SK-N-MC (cell line): ENCODE measurements at regions not wholly inside any gene's neighbourhood (a gene's known extent, or its start where the extent isn't known, plus 50 kb on each side); places are given as distances from the start of the nearest gene placed in this dataset.

ENCODE experiments used
- EZH2 ChIP-seq: fragments of 200-600 bp; sonication (generic); IDR thresholded peaks from one replicate; pipeline ENCODE4 v1.6.1; 2017; ENCODE audit warnings: antibody characterized with exemption
- FOXP2 ChIP-seq: optimal IDR thresholded peaks from 2 replicates; pipeline ENCODE3; 2011; ENCODE audit warnings: mild to moderate bottlenecking, moderate library complexity; ENCODE audit not compliant: insufficient read depth; ENCODE audit errors: extremely low read length, control extremely low read depth

DNA sequence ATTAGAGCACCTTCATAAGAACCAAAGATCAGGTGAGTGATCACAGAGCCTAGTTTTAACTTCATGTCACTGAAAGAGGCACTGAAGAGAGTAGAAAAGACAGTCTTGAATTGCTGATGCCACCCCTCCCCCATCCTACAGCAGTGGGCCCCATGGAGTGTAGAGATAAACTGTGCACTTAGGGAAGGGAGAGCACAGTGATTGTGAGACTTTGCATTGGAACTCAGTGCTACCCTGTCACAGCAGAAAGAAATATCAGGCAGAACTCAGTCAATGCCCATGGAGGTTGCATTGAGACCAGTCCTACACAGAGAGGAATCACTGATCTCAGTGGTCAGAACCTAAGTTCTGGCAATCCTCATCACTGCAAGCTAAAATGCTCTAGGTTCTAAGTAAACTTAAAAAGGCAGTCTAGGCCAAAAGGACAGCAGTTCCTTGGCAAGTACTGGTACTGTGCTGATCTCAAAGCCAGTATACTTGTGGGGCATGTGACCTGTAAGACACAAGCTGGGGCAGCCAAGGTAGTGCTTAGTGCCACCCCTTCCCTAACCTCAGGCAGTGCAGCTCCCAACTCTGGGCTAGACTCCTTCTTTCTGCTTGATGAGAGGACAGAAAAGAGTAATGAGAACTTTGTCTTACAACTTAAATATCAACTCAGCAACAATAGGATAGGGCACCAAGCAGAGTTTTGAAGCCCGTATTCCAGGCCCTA is 94.1 kb downstream of the FSCB start:
- TF ChIP-seq EZH2 (no peak), FOXP2 (no peak)
